ENCODE measurements at regions not wholly inside any gene's neighbourhood (a gene's known extent, or its start where the extent isn't known, plus 50 kb on each side); places are given as distances from the start of the nearest gene placed in this dataset.
"Not testable (repeated sequence)": the region's sequence is repeated elsewhere in the genome, so short reads cannot be mapped to it uniquely, and the experiment has no call there.

DNA sequence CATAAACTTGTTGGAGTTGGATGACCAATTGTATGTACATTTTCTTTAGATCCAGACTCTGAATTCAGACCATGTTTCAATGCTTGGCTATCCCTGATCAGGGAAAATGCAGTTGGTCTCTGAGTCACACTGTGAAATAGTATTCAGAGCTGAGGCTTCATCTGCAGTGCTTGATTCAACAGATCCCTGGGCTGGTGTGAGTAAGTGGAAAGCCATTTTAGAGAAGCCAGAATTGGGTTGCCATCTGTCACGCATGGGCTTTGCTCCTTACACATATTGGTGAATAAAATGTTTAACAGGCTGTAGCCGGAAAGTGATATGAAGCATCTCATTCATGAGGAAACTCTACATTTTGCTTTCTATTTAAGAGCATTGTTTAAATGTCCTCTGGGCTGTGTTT lies 50.0 kb upstream of the ACYP2 start:
- peak; percentile 22 to 81 for DNase-seq

DNA sequence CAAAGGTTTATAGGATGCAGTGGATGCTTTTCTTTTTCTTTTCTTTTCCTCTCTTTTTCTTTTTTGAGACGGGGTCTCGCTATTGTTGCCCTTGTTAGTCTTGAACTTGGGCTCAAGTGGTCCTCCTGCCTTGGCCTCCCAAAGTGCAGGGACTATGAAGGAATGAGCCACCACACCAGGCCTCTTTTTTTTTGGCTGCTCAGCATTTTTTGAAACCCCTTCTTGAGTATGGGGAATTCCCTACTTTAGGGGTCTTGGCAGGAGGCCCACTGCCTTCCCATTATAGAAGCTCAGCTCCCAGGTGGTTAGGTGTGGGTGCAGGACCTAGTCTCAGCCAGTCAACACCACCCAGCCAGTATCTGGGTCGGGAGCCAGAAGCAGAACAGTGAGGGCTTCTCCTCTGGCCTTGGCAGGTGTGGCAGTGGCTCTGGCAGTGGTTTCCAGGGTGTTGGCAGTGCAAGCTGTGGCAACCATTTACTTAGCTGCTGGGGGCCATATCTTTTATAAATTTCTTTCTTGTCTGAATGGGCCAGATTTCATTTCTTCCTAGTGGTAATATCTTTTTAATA lies 51.4 kb upstream of the ACYP2 start:
- DNase-seq: peak in 1 of 2 experiments; percentile 62

DNA sequence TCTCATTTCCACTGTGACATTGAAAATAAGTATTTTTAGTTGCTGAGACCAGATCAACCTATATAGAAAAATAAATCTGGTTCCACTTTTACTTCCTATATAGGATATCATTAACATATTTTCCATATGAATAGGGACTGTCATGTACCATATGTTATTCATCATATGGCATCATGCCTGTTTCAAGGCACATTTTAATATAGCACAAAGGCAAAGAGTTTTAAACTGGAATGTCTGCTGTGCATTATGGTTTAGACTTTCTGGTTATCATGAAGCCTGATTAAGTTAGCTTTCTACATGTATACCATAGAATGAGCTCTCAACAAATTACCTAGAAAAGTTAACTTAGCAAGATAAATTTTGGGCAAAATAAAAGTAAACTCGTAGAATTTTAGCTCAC lies 53.0 kb upstream of the ACYP2 start:
- DNase-seq: no peak

DNA sequence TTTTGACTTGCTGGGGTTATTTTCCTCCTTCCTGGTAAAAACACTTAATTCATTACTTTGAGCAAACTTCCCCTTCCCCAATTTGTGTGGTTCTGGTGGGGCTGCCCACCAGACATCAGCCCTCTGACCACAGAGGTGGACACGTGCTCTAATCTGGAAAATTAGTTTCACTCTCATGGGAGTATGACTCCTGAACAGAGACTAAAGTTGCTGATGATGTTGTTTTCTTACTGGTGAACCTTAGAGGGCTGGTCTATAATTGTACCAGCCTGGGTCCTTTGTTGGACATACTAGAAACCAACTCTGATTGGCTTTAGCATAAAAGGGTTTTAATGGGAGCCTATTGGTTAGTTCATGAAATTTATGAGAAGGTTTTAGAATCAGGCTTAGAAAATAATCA lies 54.1 kb upstream of the ACYP2 start:
- no peak for DNase-seq

DNA sequence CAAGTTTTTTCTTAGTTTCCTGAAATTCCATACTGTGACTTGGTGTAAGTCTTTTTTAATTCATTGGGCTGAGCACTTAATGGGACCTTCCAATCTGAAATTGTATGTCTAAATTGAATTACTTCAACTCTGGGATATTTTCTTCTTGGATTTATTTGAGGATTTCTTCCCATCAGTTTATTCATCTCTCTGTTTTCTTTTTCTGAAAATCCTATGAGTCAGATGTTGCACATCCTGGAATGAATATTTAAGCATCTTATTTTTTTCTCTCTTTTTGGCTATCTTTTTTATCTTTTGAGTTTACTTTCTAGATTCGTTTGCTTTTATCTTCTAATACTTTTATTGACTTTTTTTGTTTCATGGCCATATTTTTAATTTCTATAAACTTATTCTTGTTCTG lies 55.4 kb upstream of the ACYP2 start:
- DNase-seq: no peak

DNA sequence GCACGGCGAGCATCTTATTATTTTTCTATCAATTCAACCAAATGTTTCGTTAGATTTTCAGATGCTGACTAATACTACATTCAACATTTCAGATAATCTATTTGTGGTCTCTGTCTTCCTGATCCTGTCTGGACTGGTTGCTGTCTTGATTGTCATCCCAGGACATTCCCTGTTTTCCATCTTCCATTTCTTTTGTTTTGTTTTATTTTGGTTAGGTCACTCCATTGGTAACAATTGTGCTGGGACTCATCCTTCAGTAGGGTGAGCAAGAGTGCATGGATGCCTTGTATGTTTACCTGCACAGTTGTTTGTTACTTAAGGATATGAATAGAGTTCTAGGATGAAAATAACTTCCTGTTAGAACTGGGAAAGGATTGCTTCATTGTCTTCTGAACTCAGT lies 55.9 kb upstream of the ACYP2 start:
- no peak for DNase-seq

DNA sequence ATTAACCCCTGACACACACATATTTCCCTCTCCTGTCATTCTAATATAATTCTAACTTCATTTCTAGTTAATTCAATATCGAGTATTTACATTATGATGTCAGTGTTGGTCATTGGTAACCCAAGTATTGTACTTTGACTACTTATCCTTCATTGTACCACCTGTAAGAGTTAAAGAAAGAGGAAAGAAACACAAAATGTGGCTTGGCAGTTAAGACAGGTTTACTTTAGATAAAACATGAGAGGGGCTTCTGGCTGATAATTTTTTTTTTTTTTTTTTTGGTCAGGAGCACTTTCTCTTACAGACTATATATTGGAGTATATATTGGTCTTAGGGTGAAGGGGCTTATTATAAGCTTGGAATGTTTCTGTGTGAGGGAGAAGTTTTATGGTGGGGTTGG lies 57.0 kb upstream of the ACYP2 start:
- no peak for DNase-seq

DNA sequence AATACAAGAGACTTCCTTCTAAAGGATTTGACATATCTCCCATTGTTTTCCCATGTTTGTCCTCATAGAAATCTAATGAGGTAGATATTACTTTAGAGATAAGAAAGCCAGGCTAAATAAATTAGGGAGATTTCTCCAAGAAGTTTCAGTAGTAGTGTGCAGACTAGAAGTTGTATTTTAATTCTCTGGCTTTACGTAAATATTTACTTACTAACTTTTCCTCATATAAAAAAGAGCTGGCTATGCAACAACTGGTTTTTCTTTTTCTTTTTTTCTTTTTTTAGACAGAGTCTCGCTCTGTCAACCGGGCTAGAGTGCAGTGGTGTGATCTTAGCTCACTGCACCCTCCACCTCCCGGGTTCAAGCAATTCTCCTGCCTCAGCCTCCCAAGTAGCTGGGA lies 60.6 kb upstream of the ACYP2 start:
- no peak for DNase-seq

DNA sequence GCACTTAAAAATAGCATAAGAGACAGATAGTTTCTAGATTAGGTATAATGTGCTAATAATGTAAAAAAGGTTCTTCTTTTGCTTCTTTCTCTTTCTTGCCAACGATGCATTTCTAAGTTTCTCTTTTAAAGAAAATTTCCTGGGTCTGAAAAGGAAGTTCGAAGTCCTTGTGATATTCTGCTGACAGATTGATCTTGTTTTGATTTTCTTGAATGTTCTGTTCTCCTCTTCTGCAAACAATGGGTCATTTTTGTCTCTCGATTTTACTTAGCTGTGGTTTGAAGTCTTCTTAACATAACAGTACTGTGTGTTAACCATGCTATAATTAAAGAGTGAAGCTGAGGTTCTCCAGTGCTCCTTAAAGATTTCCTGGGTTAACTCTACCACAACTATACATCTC lies 61.1 kb upstream of the ACYP2 start:
- no peak for DNase-seq

DNA sequence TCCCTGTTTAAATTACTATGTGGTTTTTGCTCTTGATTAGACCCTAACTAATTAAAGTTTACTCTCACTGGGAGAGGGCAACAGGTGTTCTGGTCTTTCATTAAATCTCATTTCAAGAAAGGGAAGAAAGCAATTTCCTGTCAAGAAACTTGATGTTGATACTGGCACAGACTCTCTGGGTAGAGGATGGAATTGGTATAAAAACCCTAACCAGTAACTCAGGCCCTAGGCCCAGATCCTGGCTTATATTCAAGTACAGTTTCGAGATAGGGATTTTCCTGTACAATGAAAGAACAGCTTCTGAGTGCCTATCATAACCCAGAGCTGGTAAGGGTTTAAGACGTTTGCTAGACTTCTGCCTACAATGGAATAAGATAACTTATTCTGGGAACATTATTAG lies 61.6 kb upstream of the ACYP2 start:
- no peak for DNase-seq

DNA sequence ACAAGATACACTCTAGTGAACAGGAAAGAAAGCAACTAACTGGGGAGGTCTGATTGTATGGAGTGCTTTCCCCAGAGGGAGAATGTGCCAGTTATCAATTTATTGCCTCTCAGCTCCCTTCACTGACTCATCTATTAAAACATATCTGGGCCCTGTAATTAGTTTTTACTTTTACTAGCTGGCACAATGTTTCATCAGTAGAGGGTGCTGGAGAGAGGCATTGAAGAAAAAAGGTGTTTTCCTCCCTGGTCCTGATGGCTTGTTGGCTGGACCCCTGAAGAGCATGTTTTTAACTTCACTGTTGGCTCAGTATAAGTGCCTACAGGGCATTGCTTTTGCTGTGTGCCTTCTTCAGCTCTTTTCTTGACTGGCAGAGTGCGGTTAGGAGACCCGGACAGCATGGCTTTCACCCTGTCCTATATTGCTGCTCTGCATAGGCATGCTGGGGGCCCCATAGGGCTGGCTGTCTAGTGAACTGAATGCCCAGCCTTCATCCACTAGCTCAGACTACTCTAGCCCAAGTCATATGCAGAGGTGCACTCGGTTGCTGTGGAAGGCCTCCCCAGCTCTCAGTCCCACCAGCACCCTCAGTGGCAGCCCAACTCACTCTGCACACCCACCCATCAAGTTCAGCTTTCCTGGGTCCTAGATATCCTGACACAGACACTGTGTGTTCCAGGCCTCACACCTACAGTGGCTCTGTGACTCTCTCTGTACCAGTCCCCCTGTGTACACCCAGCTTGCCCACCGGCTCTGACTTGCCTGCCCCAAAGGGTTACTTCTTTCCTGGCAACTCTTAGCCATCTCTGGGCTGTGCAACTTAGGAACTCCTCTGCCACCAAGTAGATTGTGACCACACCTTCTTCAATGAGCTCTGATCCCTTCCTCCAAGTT lies 62.3 kb upstream of the ACYP2 start:
- DNase-seq: peak in 1 of 2 experiments; percentile 18

DNA sequence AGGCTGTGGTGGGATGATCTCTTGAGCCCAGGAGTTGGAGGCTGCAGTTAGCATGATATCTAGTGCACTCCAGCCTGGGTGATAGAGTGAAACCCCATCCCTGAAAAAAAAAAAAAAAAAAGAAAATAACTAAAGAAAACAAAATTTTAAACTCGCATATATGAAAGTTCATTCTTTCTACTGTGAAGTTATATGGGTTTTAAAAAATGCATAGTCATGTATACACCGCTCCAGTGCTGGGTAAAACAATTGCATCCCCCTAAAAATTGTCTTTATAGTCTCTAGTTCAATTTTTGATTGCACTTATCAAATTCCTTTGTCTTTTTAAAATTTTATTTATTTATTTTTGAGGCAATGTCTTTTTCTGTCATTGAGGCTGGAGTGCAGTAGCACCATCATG lies 65.0 kb upstream of the ACYP2 start:
- no peak for DNase-seq

DNA sequence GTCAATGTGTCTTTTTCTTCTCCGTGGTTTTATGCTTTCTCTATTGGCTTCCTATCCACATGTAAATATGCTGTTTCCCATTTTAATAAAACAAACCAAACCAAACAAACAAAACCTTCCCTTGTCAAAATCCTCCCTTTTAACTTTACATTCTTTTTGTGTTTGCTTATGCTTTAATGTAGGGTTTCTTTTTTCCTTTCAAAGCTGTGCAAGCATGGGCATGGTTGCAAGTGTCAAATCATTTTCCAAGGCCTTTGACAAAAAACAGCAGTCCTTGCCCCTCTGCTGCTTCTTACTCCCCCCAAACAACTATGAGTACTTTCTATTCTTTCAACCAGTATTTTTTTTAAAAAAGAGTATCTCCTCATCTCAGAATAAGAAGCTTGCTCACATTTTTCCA lies 66.0 kb upstream of the ACYP2 start:
- DNase-seq: no peak

DNA sequence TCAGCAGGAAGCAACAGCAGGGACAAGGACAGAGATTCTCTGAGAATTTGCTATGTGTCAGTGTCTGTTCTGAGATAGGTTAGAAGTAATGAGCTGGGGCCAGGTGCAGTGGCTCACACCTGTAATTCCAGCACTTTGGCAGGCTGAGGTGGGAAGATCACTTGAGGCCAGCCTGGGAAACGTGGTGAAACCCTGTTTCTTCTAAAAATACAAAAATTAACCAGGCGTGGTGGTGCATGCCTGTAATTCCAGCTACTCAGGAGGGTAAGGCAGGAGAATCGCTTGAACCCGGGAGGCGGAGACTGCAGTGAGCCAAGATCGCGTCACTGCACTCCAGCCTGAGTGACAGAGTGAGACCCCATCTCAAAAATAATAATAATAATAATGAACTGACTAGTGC lies 66.5 kb upstream of the ACYP2 start:
- DNase-seq: not testable (repeated sequence)

DNA sequence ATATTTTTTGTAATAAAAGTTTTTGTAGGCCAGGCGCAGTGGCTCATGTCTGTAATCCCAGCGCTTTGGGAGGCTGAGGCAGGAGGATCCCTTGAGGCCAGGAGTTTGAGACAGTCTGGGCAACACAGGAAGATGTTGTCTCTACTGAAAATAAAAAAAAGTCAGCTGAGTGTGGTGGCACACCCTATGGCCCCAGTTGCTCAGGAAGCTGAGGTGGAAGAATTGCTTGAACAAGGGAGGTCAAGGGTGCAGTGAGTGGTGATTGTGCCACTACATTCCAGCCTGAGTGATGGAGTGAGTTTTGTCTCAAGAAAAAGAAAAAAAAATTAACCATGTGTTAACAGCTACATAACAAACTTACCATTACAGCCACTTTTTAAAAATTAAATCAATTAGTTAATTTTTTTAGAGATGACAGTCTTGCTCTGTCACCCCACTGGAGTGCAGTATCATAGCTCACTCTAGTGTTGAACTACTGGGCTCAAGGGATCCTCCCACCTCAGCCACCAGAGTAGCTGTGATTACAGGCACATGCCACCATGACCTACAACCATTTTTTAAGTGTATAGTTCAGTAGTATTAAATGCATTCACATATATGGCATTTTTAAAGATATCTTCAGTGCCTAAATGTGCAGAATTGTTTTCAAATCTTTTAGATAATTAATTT lies 67.2 kb upstream of the ACYP2 start:
- DNase-seq: no peak

DNA sequence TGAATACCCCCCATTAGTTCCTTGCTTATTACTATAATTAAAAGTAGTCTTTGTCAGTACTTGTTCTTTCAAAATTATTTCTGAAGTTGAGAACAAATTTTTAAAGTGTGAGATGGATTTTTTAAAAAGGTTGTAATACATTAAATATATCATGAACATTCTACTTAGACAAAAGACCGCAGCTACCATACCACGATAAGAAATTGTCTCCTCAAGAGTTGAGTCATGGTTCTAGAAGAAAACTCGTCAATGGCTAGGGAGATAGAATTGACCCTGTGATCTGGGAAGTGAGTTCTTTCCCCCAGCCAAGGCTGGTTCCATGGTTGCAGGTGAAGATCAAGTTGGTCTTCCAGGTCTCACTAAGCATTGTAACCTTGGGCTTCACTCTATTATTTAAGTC lies 67.8 kb upstream of the ACYP2 start:
- no peak for DNase-seq

DNA sequence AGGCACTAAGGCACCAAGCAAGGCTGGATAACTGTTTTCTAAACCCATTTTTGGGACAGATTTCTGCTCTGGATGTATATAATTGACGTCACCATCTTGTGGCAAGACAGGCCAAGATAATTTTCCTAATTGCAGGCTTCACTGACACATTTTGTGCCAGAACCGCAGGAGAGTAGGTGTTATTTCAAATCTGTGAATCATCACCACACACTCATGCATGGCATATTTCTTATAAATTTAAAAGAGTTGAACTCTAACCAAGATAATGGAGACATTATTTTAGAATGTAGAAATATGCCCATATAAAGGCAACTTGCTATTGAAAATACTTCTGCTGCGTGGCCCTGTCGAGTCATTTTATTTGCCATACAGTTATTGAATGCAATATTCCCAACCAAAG lies 68.3 kb upstream of the ACYP2 start:
- no peak for DNase-seq

DNA sequence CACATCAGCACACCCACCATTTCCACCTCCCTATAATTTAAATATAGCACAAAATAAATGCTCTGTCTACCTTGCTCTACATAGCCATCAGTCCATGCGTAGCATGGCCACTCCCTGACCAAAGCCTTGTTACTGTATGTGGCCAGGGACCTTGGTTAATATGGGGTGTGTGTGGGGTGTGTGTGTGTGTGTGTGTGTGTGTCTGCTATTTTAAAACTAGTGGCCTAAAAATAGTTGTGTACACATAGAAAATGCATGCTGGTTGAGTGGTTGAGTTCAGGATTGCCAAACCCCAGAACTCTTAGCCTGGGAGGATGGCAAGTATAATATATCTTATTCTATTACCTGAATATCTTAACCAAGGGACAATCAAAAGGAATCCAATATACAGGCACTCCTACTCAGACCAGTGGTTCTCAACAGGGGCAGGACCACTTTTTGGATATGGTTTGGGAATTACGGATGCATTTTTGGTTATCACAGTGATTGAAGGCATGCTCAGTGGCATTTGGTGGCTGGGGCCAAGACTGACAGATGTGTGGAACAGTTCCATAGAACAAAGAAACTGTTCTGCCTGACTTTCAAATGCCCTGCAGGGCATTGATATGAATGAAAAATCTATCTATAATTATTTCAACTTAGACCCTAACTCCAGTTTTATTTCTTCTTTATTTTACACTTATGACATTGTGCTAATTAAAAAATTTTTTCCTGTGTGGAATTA lies 72.3 kb upstream of the PSME4 start:
- peak; percentile 16 to 70 for DNase-seq

DNA sequence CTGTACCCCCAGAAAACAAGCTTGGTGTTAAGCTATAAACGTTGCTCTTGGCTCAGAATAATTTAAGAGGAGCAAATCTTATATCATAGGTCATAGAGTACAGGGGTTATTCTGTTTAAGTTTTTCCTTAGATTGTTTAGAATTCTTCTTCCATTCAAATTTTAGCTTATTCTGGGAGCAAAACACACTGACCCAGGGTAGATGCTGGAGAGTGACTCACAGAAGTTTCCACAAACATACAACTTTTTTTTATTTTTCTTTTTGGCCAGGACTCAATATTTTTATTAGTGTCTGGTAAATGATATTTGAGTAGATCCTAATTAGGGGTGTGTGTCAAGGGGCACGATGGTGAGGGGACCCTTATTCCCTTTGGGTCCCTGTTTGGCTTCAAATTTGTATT lies 71.5 kb upstream of the PSME4 start:
- DNase-seq: no peak

DNA sequence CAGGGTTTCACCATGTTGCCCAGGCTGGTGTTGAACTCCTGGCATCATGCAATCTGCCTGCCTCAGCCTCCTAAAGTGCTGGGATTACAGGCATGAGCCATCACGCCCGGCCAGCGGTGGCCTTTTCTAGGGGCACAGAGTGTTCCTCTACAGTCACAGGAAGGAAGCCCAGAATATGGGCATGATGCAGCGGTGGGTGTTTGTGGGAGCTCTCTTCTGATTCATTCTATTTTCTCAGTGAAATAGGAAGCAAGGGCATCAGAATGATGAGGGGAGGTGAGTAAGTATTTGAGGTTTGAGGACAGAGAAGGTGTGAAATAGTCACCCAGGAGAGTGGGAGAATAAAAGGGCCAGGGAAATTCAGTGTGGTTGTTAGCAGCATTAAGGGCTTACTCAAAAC lies 70.3 kb upstream of the PSME4 start:
- DNase-seq: no peak

DNA sequence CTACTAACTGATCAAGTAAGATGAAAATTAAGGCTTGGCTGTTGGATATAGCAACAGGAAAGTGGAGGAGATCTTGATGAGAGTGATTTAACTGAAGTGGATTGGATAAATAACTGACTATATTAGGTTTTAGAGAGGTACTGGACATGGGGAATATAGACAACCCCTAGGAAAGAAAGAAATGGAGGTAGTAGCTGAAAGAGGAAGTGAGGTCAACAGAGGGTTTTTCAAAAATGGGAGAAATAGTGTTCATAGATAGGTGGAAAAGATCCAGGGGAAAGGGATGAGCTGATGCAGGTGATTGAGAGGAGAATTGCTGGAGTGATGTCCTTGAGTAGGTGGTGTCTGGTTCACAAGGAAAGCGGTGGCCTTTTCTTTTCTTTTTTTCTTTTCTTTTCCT lies 69.9 kb upstream of the PSME4 start:
- no peak for DNase-seq

DNA sequence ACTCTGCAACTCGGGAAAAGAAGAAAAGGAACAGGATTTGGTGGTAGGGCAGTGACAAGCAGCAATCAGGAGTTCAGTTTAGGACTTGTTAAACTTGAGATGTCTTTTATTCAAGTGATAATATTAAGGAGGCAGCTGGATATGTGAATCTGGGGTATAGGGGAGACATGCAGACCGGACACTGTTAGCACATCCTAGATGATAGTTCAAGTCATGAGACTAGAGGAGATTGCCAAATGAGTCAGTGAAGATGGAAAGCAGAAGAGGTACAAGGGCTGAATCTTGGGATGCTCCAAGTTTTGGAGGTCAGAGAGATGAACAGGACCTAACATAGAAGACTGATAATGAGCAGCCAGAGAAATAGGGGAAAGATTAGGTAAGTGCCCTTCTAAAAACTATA lies 69.5 kb upstream of the PSME4 start:
- DNase-seq: no peak

DNA sequence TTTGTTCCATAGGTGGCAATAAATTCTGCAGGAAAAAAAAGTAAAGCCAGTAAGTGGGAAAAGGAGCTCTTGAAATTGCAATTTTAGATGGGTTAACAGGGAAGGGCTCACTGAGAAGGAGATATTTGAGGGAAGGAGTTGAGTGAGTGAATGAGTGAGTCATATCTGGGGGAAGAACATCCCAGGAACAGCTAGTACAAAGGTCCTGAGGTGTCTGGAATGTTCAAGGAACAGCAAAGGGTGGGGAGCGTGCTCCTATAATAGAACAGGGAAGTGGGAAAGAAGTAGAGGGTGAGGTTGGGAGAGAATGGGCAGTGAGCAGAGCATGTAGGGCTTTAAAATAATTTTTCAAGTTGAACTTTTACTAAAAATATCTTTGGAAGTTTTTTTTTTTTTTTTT lies 68.0 kb upstream of the PSME4 start:
- DNase-seq: no peak

DNA sequence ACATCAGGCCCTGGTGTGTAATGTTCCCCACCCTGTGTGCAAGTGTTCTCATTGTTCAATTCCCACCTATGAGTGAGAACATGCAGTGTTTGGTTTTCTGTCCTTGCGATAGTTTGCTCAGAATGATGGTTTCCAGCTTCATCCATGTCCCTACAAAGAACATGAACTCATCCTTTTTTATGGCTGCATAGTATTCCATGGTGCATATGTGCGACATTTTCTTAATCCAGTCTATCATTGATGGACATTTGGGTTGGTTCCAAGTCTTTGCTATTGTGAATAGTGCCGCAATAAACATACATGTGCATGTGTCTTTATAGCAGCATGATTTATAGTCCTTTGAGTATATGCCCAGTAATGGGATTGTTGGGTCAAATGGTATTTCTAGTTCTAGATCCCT lies 60.5 kb upstream of the PSME4 start:
- not testable (repeated sequence) for DNase-seq

Data from NCI-H446 (cell line).